Brain microvascular endothelial cell (primary cell): ENCODE measurements at regions not wholly inside any gene's neighbourhood (a gene's known extent, or its start where the extent isn't known, plus 50 kb on each side); places are given as distances from the start of the nearest gene placed in this dataset.

Experiments
- DNase-seq: peaks from one replicate; pipeline ENCODE4 v3.0.0-alpha.2; 2020
- H3K27ac ChIP-seq: fragments of 250-450 bp; sonication (Bioruptor Pico); 2 replicates; pipeline ENCODE4 v1.5.1; 2020; ENCODE audit warnings: mild to moderate bottlenecking, moderate library complexity
- H3K27me3 ChIP-seq: fragments of 250-450 bp; sonication (Bioruptor Pico); replicated peaks from 2 replicates; pipeline ENCODE4 v1.5.1; 2020; ENCODE audit warnings: mild to moderate bottlenecking
- H3K36me3 ChIP-seq: fragments of 250-450 bp; sonication (Bioruptor Pico); replicated peaks from 2 replicates; pipeline ENCODE4 v1.5.1; 2020; ENCODE audit warnings: mild to moderate bottlenecking
- H3K4me3 ChIP-seq: 2 replicates; pipeline ENCODE4 v1.5.1; 2011; ENCODE audit warnings: low read depth, mild to moderate bottlenecking, control low read depth, low read length, moderate library complexity
- CTCF ChIP-seq: IDR thresholded peaks from 2 replicates; pipeline ENCODE4 v1.5.1; 2011; ENCODE audit warnings: low read depth, mild to moderate bottlenecking, moderate library complexity, low read length, control low read depth, inconsistent platforms; ENCODE audit errors: missing control alignments
- in situ Hi-C: cut with HindIII; loops from 2 replicates; pipeline ENCODE4 v1.10.0; 2017; ENCODE audit warnings: low sequenced_read_pairs, low pct_ligation_motif_present

GRCh38 chr17:79505199-79505598 is 105.7 kb downstream of the RBFOX3 start:
- TF ChIP-seq CTCF: no peak
- no peak overlapping the region for H3K4me3 ChIP-seq
- in situ Hi-C loops: no loop called here

GRCh38 chr17:79504181-79504605 is 106.7 kb downstream of the RBFOX3 start:
- Histone ChIP-seq H3K4me3 (no peak overlapping the region), H3K27ac (no peak overlapping the region), H3K36me3 (no peaks in the 10 kb centered on the region), H3K27me3 (no peaks in the 10 kb centered on the region)
- no peak for TF ChIP-seq CTCF
- in situ Hi-C loops: no loop called here
- no peak for DNase-seq

More at GRCh38 chr17:79505199-79505598, 105.7 kb downstream of the RBFOX3 start:
- no peak for DNase-seq
- Histone ChIP-seq H3K27ac (no peak overlapping the region), H3K27me3 (no peaks in the 10 kb centered on the region), H3K36me3 (no peaks in the 10 kb centered on the region)

GRCh38 chr17:79503126-79503839 is 107.6 kb downstream of the RBFOX3 start:
- Histone ChIP-seq H3K27ac (no peak overlapping the region), H3K4me3 (no peak overlapping the region), H3K36me3 (no peaks in the 10 kb centered on the region), H3K27me3 (no peaks in the 10 kb centered on the region)
- in situ Hi-C loops: no loop called here
- no peak for DNase-seq
- TF ChIP-seq CTCF: no peak

- in situ Hi-C loops: no loop called here
- Histone ChIP-seq H3K4me3 (no peak overlapping the region), H3K27me3 (no peaks in the 10 kb centered on the region), H3K27ac (no peak overlapping the region), H3K36me3 (no peaks in the 10 kb centered on the region)
- no peak for DNase-seq
- TF ChIP-seq CTCF: no peak
Measured at GRCh38 chr17:79501910-79502309, 108.9 kb downstream of the RBFOX3 start.

GRCh38 chr17:79500745-79501618 is 109.9 kb downstream of the RBFOX3 start:
- in situ Hi-C loops: no loop called here
- no peaks in the 10 kb centered on the region for H3K36me3 ChIP-seq
- no peak overlapping the region for H3K27ac ChIP-seq
- H3K4me3 ChIP-seq: no peak overlapping the region
- DNase-seq: no peak
- no peak for TF ChIP-seq CTCF
- no peaks in the 10 kb centered on the region for H3K27me3 ChIP-seq
